ENCODE measurements at regions not wholly inside any gene's neighbourhood (a gene's known extent, or its start where the extent isn't known, plus 50 kb on each side); places are given as distances from the start of the nearest gene placed in this dataset.

GRCh38 chr5:176736301-176736930 lies 73.9 kb upstream of the UNC5A start:
- TF ChIP-seq ZNF8 (CRISPR knock-in tag; IDR thresholded peaks at IDR 0.05) (no peak), PATZ1 (CRISPR knock-in tag; IDR thresholded peaks at IDR 0.05; ENCODE audit: borderline replicate concordance) (no peak)
